GM13977 (cell line): ENCODE measurements at regions not wholly inside any gene's neighbourhood (a gene's known extent, or its start where the extent isn't known, plus 50 kb on each side); places are given as distances from the start of the nearest gene placed in this dataset.

Experiments
- DNase-seq: peaks from one replicate; pipeline ENCODE4 v3.0.0; 2012; ENCODE audit warnings: low spot score
- CTCF ChIP-seq: IDR thresholded peaks from 2 replicates; pipeline ENCODE4 v1.5.1; 2012; ENCODE audit warnings: mild to moderate bottlenecking, control low read depth; ENCODE audit not compliant: insufficient read depth; ENCODE audit errors: extremely low read depth, missing control alignments
- in situ Hi-C: fragments of 300-500 bp; cut with MboI; formaldehyde crosslinking; loops from one replicate; pipeline ENCODE4 v1.12.0; 2022; ENCODE audit warnings: low sequenced_read_pairs, low pct_unique_long_range_greater_than_20kb, mixed read lengths, inconsistent platforms; ENCODE audit not compliant: unreplicated experiment

GRCh38 chr5:51996356-51996861, 613.2 kb downstream of the ISL1 start:
- in situ Hi-C loops = no loop called here
- no peak for DNase-seq
- no peak for TF ChIP-seq CTCF

GRCh38 chr5:51997500-51997899, 614.3 kb downstream of the ISL1 start:
- TF ChIP-seq CTCF = no peak
- DNase-seq = no peak
- in situ Hi-C loops = no loop called here

- DNase-seq = no peak
- TF ChIP-seq CTCF = no peak
- in situ Hi-C loops = no loop called here
These were observed 614.7 kb downstream of the ISL1 start for GRCh38 chr5:51997949-51998348.

GRCh38 chr5:52007230-52007858, 624.1 kb downstream of the ISL1 start:
- peak; percentile 11 for DNase-seq
- peak; percentile 64 for TF ChIP-seq CTCF
- in situ Hi-C loops = no loop called here

- DNase-seq = no peak
- no peak for TF ChIP-seq CTCF
- in situ Hi-C loops = no loop called here
These were observed 627.2 kb downstream of the ISL1 start for GRCh38 chr5:52010454-52010853.

GRCh38 chr5:52013523-52013922, 630.3 kb downstream of the ISL1 start:
- no peak for TF ChIP-seq CTCF
- in situ Hi-C loops = no loop called here
- DNase-seq = no peak
